Esophagus squamous epithelium (tissue), 5 donors: ENCODE measurements at regions not wholly inside any gene's neighbourhood (a gene's known extent, or its start where the extent isn't known, plus 50 kb on each side); places are given as distances from the start of the nearest gene placed in this dataset.

Experiments used
- DNase-seq: peaks from one replicate; lab custom pipeline; 2025; lab: John Stamatoyannopoulos, UW
- H3K27ac ChIP-seq, 4 donors: fragments of 200-600 bp; sonication (generic); one replicate each; pipeline ENCODE4 v1.5.1; 2016 to 2019; ENCODE audit warnings: mild to moderate bottlenecking in 1 of 4
- H3K27me3 ChIP-seq, 4 donors: fragments of 200-600 bp; sonication (generic); 1 replicate in 3 of 4; 2 replicates in 1 of 4; pipeline versions ENCODE4 v1.5.1 to v1.6.0; 2017 to 2021; ENCODE audit warnings: antibody characterized with exemption in 1 of 4
- H3K36me3 ChIP-seq, 3 donors: fragments of 200-600 bp; sonication (generic); one replicate each; pipeline ENCODE4 v1.5.1; 2016 to 2019
- H3K4me1 ChIP-seq, 3 donors: fragments of 200-600 bp; sonication (generic); one replicate each; pipeline ENCODE4 v1.5.1; 2017 to 2019
- H3K4me3 ChIP-seq, 4 donors: fragments of 200-600 bp; sonication (generic); 1 replicate in 3 of 4; 2 replicates in 1 of 4; pipeline ENCODE4 v1.5.1; 2016 to 2019; ENCODE audit warnings: mild to moderate bottlenecking in 2 of 4, moderate library complexity in 1 of 4
- H3K9me3 ChIP-seq, 3 donors: fragments of 200-600 bp; sonication (generic); one replicate each; pipeline ENCODE4 v1.5.1; 2016 to 2019
- CTCF ChIP-seq, 6 experiments: fragments of 450-650 bp in 4 of 6; fragments of 200-600 bp in 2 of 6; sonication (generic) in 2 of 6; IDR thresholded peaks; one replicate each; pipeline ENCODE4 v1.5.1; 2016 to 2019; ENCODE audit warnings: antibody characterized with exemption in 6 of 6, mild to moderate bottlenecking in 4 of 6, moderate library complexity in 4 of 6
- POLR2A ChIP-seq, 4 donors: fragments of 450-650 bp; IDR thresholded peaks; one replicate each; pipeline ENCODE4 v1.6.1; 2017; ENCODE audit warnings: antibody characterized with exemption in 4 of 4, mild to moderate bottlenecking in 4 of 4, moderate library complexity in 3 of 4
- WGBS, 2 donors: methylation state at CpG; one replicate each; pipeline ENCODE4 v1.1.5; 2018; 5-methylcytosine and 5-hydroxymethylcytosine counted together
- intact Hi-C: fragments of 100-400 bp; cut with DNase I; formaldehyde crosslinking; loops from one replicate; pipeline ENCODE4 v1.15.0; 2022
- donor health status: DM: yes; HTN: yes; CAD: no.

GRCh38 chr10:4035599-4035945 lies 250.6 kb upstream of the KLF6 start:
- Histone ChIP-seq H3K36me3 (no peaks in the 10 kb centered on the region), H3K4me3 (no peak overlapping the region), H3K4me1 (peaks cover 0 to 16% (median 0%) of the 10 kb centered on the region in 3 donors), H3K9me3 (no peaks in the 10 kb centered on the region), H3K27ac (peak overlapping the region; percentile 38 to 73 (median 52)), H3K27me3 (no peaks in the 10 kb centered on the region)
- no peak for DNase-seq
- TF ChIP-seq POLR2A (IDR thresholded peaks at IDR 0.05): no peak
- intact Hi-C loops: no loop called here
- 72 to 88% methylated on average over 3 of the region's 3 CpGs for WGBS, 2 donors

GRCh38 chr10:4034907-4035598 lies 250.0 kb upstream of the KLF6 start:
- H3K27ac ChIP-seq: peak overlapping the region; percentile 38 to 73 (median 52)
- H3K4me3 ChIP-seq: peak overlapping the region in 3 of 4 donors; percentile 27 to 51 (median 36)
- H3K9me3 ChIP-seq: no peaks in the 10 kb centered on the region
- intact Hi-C loops: no loop called here
- no peak for TF ChIP-seq POLR2A (IDR thresholded peaks at IDR 0.05)
- TF ChIP-seq CTCF (IDR thresholded peaks at IDR 0.05): no peak
- no peaks in the 10 kb centered on the region for H3K36me3 ChIP-seq
- peaks cover 0 to 16% (median 0%) of the 10 kb centered on the region in 3 donors for H3K4me1 ChIP-seq
- 32 to 37% methylated on average over 15 of the region's 15 CpGs for WGBS, 2 donors
- DNase-seq: no peak
- no peaks in the 10 kb centered on the region for H3K27me3 ChIP-seq

GRCh38 chr10:4033341-4033896 lies 248.4 kb upstream of the KLF6 start:
- no peak for DNase-seq
- intact Hi-C loops: no loop called here
- H3K27me3 ChIP-seq: no peaks in the 10 kb centered on the region
- peaks cover 0 to 16% (median 0%) of the 10 kb centered on the region in 3 donors for H3K4me1 ChIP-seq
- TF ChIP-seq CTCF (IDR thresholded peaks at IDR 0.05) (no peak), POLR2A (IDR thresholded peaks at IDR 0.05) (no peak)
- no peaks in the 10 kb centered on the region for H3K9me3 ChIP-seq
- no peak overlapping the region for H3K4me3 ChIP-seq
- no peaks in the 10 kb centered on the region for H3K36me3 ChIP-seq
- WGBS, 2 donors: 70 to 76% methylated on average over 8 of the region's 8 CpGs
- no peak overlapping the region for H3K27ac ChIP-seq

- H3K4me1 ChIP-seq: peaks cover 0 to 14% (median 0%) of the 10 kb centered on the region in 3 donors
- no peak overlapping the region for H3K27ac ChIP-seq
- no peaks in the 10 kb centered on the region for H3K36me3 ChIP-seq
- no peak for DNase-seq
- no peaks in the 10 kb centered on the region for H3K27me3 ChIP-seq
- no peaks in the 10 kb centered on the region for H3K9me3 ChIP-seq
- intact Hi-C loops: no loop called here
- no peak overlapping the region for H3K4me3 ChIP-seq
- TF ChIP-seq CTCF (IDR thresholded peaks at IDR 0.05) (no peak), POLR2A (IDR thresholded peaks at IDR 0.05) (no peak)
- 91 to 94% methylated on average over 6 of the region's 8 CpGs for WGBS, 2 donors
Observed at GRCh38 chr10:4029866-4030265, 244.9 kb upstream of the KLF6 start.

- Histone ChIP-seq H3K4me3 (no peak overlapping the region), H3K27ac (no peak overlapping the region), H3K36me3 (no peaks in the 10 kb centered on the region), H3K4me1 (peaks cover 0 to 5% (median 0%) of the 10 kb centered on the region in 3 donors), H3K9me3 (no peaks in the 10 kb centered on the region), H3K27me3 (no peaks in the 10 kb centered on the region)
- WGBS, 2 donors: 84 to 91% methylated on average over 6 of the region's 6 CpGs
- no peak for DNase-seq
- TF ChIP-seq POLR2A (IDR thresholded peaks at IDR 0.05) (no peak), CTCF (IDR thresholded peaks at IDR 0.05) (no peak)
- intact Hi-C loops: no loop called here
Observed at GRCh38 chr10:4028854-4029583, 244.0 kb upstream of the KLF6 start.
